ENCODE measurements at regions not wholly inside any gene's neighbourhood (a gene's known extent, or its start where the extent isn't known, plus 50 kb on each side); places are given as distances from the start of the nearest gene placed in this dataset.

- no peak overlapping the region for H3K4me3 Mint-ChIP-seq
- H3K27me3 Mint-ChIP-seq (ENCODE audit: insufficient read depth), result peaks cover 7% of the 10 kb centered on the region
- no peak for DNase-seq
- H3K27ac Mint-ChIP-seq, result no peak overlapping the region
- 94 to 97% methylated on average over 15 to 17 of the region's 17 CpGs for WGBS, 2 experiments (ENCODE audit: insufficient coverage in 1 of 2, insufficient read length in 1 of 2)
- Histone ChIP-seq H3K9me3 (ENCODE audit: control insufficient read depth, low read length) (no peaks in the 10 kb centered on the region), H3K27me3 (ENCODE audit: control insufficient read depth, insufficient read depth, low read length, poor library complexity, severe bottlenecking) (no peaks in the 10 kb centered on the region), H3K36me3 (ENCODE audit: control insufficient read depth, insufficient read depth, low read length) (no peaks in the 10 kb centered on the region), H3K4me3 (ENCODE audit: low read length) (no peak overlapping the region), H3K9ac (ENCODE audit: extremely low read depth, low read length, poor library complexity, severe bottlenecking) (no peak overlapping the region), H3K4me1 (ENCODE audit: control insufficient read depth, insufficient read depth, low read length) (no peaks in the 10 kb centered on the region), H3K27ac (ENCODE audit: low read depth, low read length) (no peak overlapping the region)
- TF ChIP-seq, protein P1, sequence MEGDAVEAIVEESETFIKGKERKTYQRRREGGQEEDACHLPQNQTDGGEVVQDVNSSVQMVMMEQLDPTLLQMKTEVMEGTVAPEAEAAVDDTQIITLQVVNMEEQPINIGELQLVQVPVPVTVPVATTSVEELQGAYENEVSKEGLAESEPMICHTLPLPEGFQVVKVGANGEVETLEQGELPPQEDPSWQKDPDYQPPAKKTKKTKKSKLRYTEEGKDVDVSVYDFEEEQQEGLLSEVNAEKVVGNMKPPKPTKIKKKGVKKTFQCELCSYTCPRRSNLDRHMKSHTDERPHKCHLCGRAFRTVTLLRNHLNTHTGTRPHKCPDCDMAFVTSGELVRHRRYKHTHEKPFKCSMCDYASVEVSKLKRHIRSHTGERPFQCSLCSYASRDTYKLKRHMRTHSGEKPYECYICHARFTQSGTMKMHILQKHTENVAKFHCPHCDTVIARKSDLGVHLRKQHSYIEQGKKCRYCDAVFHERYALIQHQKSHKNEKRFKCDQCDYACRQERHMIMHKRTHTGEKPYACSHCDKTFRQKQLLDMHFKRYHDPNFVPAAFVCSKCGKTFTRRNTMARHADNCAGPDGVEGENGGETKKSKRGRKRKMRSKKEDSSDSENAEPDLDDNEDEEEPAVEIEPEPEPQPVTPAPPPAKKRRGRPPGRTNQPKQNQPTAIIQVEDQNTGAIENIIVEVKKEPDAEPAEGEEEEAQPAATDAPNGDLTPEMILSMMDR (conservative IDR thresholded peaks at IDR 0.05), result no peak
- no peaks in the 10 kb centered on the region for H3K36me3 Mint-ChIP-seq (ENCODE audit: low read depth)
- H3K4me1 Mint-ChIP-seq, result no peaks in the 10 kb centered on the region
- H3K9me3 Mint-ChIP-seq, result no peaks in the 10 kb centered on the region
Observed at GRCh38 chr7:51477819-51478218, 161.2 kb upstream of the COBL start.

DNA sequence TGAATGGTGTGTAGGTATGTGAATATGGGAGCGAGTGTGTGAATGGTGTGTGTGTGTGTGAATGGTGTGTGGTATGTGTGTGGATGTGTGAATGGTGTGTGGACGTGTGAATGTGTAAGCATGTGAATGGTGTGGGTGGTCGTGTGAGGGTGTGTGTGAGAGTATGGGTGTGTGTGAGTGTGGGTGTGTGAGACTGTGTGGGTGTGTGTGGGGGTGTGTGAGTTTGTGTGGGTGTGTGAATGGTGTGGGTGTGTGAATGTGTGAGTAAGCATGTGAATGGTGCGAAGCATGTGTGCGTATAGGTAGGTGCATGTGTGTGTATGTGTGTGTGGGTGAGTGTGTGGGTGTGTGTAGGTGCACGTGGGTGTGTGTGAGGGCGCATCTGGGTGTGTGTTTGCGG, 160.7 kb upstream of the COBL start:
- Histone ChIP-seq H3K27me3 (ENCODE audit: control insufficient read depth, insufficient read depth, low read length, poor library complexity, severe bottlenecking) (no peaks in the 10 kb centered on the region), H3K4me1 (ENCODE audit: control insufficient read depth, insufficient read depth, low read length) (no peaks in the 10 kb centered on the region), H3K9me3 (ENCODE audit: control insufficient read depth, low read length) (no peaks in the 10 kb centered on the region), H3K9ac (ENCODE audit: extremely low read depth, low read length, poor library complexity, severe bottlenecking) (no peak overlapping the region), H3K36me3 (ENCODE audit: control insufficient read depth, insufficient read depth, low read length) (no peaks in the 10 kb centered on the region), H3K27ac (ENCODE audit: low read depth, low read length) (no peak overlapping the region), H3K4me3 (ENCODE audit: low read length) (no peak overlapping the region)
- H3K4me1 Mint-ChIP-seq, result no peaks in the 10 kb centered on the region
- WGBS, 2 experiments (ENCODE audit: insufficient coverage in 1 of 2, insufficient read length in 1 of 2), result 84 to 93% methylated on average over 3 to 8 of the region's 8 CpGs
- H3K4me3 Mint-ChIP-seq, result no peak overlapping the region
- H3K9me3 Mint-ChIP-seq, result no peaks in the 10 kb centered on the region
- H3K27me3 Mint-ChIP-seq (ENCODE audit: insufficient read depth), result peaks cover 12% of the 10 kb centered on the region
- H3K27ac Mint-ChIP-seq, result no peak overlapping the region
- no peak for DNase-seq
- TF ChIP-seq, protein P1 (conservative IDR thresholded peaks at IDR 0.05), result no peak
- H3K36me3 Mint-ChIP-seq (ENCODE audit: low read depth), result no peaks in the 10 kb centered on the region

GRCh38 chr7:51476026-51476425, 159.4 kb upstream of the COBL start:
- Histone ChIP-seq H3K9ac (ENCODE audit: extremely low read depth, low read length, poor library complexity, severe bottlenecking) (no peak overlapping the region), H3K4me1 (ENCODE audit: control insufficient read depth, insufficient read depth, low read length) (no peaks in the 10 kb centered on the region), H3K36me3 (ENCODE audit: control insufficient read depth, insufficient read depth, low read length) (no peaks in the 10 kb centered on the region), H3K27me3 (ENCODE audit: control insufficient read depth, insufficient read depth, low read length, poor library complexity, severe bottlenecking) (peaks cover 8% of the 10 kb centered on the region), H3K4me3 (ENCODE audit: low read length) (no peak overlapping the region), H3K27ac (ENCODE audit: low read depth, low read length) (no peak overlapping the region), H3K9me3 (ENCODE audit: control insufficient read depth, low read length) (no peaks in the 10 kb centered on the region)
- H3K4me1 Mint-ChIP-seq, result peaks cover 8% of the 10 kb centered on the region
- WGBS, 2 experiments (ENCODE audit: insufficient coverage in 1 of 2, insufficient read length in 1 of 2), result 92 to 93% methylated on average over 12 to 13 of the region's 13 CpGs
- H3K36me3 Mint-ChIP-seq (ENCODE audit: low read depth), result no peaks in the 10 kb centered on the region
- peaks cover 25% of the 10 kb centered on the region for H3K27me3 Mint-ChIP-seq (ENCODE audit: insufficient read depth)
- H3K9me3 Mint-ChIP-seq, result no peaks in the 10 kb centered on the region
- no peak overlapping the region for H3K4me3 Mint-ChIP-seq
- DNase-seq, result no peak
- TF ChIP-seq, protein P1 (conservative IDR thresholded peaks at IDR 0.05), result no peak
- H3K27ac Mint-ChIP-seq, result no peak overlapping the region
